ENCODE measurements at regions not wholly inside any gene's neighbourhood (a gene's known extent, or its start where the extent isn't known, plus 50 kb on each side); places are given as distances from the start of the nearest gene placed in this dataset.

DNA sequence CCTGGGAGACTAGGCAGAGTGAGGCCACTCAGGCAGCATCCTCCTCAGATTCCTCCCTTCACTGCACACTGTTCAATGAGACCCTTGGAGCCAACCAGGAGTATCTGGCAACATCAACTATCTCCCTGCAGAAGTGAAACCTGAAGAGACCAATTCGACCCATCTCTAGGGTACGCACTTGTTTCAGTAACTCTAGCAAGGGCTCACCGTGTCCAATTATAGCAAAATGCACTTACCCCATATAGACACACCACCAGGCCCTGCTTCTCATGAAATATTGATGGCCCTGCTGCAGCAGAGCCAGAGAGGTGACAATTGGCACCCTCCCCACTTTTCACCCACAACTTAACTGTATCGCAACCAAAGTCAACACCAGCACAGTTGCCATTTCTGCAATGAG lies 196.1 kb upstream of the IGF1R start:
- no peaks in the 10 kb centered on the region for H3K4me1 ChIP-seq
- H3K4me3 ChIP-seq = no peak overlapping the region
- DNase-seq (ENCODE audit: low spot score in 2 of 2) = no peak
- no peaks in the 10 kb centered on the region for H3K36me3 ChIP-seq (replicated peaks)
- in situ Hi-C loops (cut with MboI; ENCODE audit: low sequenced_read_pairs) = no loop called here
- H3K9me3 ChIP-seq = no peaks in the 10 kb centered on the region
- H3K27me3 ChIP-seq (ENCODE audit: low read depth) = peaks cover 10% of the 10 kb centered on the region; the same call in 1 of the 2 replicates

DNA sequence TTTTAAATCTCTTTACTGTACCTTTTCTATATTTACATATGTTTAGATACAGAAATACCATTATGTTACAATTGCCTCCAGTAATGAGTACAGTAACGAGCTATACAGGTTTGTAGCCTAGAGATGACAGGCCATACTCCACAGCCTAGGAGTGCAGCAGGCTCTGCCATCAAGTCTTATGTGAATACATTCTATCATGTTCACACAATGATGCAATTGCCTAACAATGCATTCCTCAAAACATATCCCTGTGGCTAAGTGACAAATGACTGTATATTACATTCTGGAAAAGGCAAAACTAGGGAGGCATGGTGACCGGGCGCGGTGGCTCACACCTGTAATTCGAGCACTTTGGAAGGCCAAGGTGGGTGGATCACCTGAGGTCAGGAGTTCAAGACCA lies 192.4 kb upstream of the IGF1R start:
- DNase-seq (ENCODE audit: low spot score in 2 of 2) = no peak
- Histone ChIP-seq H3K4me3 (no peak overlapping the region), H3K4me1 (no peaks in the 10 kb centered on the region), H3K9me3 (no peaks in the 10 kb centered on the region), H3K27me3 (ENCODE audit: low read depth) (peaks cover 1% of the 10 kb centered on the region; the same call in 1 of the 2 replicates), H3K36me3 (replicated peaks) (no peaks in the 10 kb centered on the region)
- in situ Hi-C loops (cut with MboI; ENCODE audit: low sequenced_read_pairs) = no loop called here

DNA sequence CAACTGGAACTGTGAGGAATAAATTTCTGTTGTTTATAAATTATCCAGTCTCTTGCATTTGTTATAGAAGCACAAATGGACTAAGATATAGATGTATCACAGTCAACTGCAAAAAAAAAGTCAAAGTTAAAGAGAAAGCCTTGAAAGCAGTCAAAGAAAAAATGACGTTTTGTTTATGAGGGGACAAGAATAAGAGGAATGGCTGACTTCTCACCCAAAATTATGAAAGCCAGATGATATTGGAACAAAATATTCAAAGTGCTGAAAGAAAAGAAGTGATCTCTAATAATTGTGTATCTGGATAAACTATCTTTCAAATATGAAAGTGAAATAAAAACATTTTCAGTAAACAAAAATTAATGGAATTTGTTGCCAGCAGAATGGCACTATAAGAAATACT lies 171.8 kb upstream of the IGF1R start:
- in situ Hi-C loops (cut with MboI; ENCODE audit: low sequenced_read_pairs) = no loop called here
- Histone ChIP-seq H3K36me3 (replicated peaks) (no peaks in the 10 kb centered on the region), H3K4me1 (no peaks in the 10 kb centered on the region), H3K9me3 (0 out of 2 replicates have a peak, but pooled peaks cover 4% of the 10 kb centered on the region), H3K27me3 (ENCODE audit: low read depth) (no peaks in the 10 kb centered on the region), H3K4me3 (no peak overlapping the region)
- no peak for DNase-seq (ENCODE audit: low spot score in 2 of 2)

- no peak overlapping the region for H3K4me3 ChIP-seq
- in situ Hi-C loops (cut with MboI; ENCODE audit: low sequenced_read_pairs) = no loop called here
- DNase-seq (ENCODE audit: low spot score in 2 of 2) = no peak
- no peaks in the 10 kb centered on the region for H3K36me3 ChIP-seq (replicated peaks)
- H3K9me3 ChIP-seq = 0 out of 2 replicates have a peak, but pooled peaks cover 4% of the 10 kb centered on the region
- no peaks in the 10 kb centered on the region for H3K27me3 ChIP-seq (ENCODE audit: low read depth)
- H3K4me1 ChIP-seq = no peaks in the 10 kb centered on the region
Observed at GRCh38 chr15:98480844-98481243, 167.5 kb upstream of the IGF1R start.

GRCh38 chr15:98483575-98484130 lies 164.7 kb upstream of the IGF1R start:
- DNase-seq (ENCODE audit: low spot score in 2 of 2) = no peak
- no peaks in the 10 kb centered on the region for H3K36me3 ChIP-seq (replicated peaks)

GRCh38 chr15:98484914-98485313 lies 163.4 kb upstream of the IGF1R start:
- in situ Hi-C loops (cut with MboI; ENCODE audit: low sequenced_read_pairs) = no loop called here
- no peaks in the 10 kb centered on the region for H3K9me3 ChIP-seq
- no peaks in the 10 kb centered on the region for H3K27me3 ChIP-seq (ENCODE audit: low read depth)
- H3K4me1 ChIP-seq = no peaks in the 10 kb centered on the region
- no peak for DNase-seq (ENCODE audit: low spot score in 2 of 2)
- no peaks in the 10 kb centered on the region for H3K36me3 ChIP-seq (replicated peaks)
- H3K4me3 ChIP-seq = no peak overlapping the region

More at GRCh38 chr15:98483575-98484130, 164.7 kb upstream of the IGF1R start:
- in situ Hi-C loops (cut with MboI; ENCODE audit: low sequenced_read_pairs) = no loop called here
- H3K27me3 ChIP-seq (ENCODE audit: low read depth) = no peaks in the 10 kb centered on the region
- no peaks in the 10 kb centered on the region for H3K4me1 ChIP-seq
- H3K9me3 ChIP-seq = no peaks in the 10 kb centered on the region
- no peak overlapping the region for H3K4me3 ChIP-seq

DNA sequence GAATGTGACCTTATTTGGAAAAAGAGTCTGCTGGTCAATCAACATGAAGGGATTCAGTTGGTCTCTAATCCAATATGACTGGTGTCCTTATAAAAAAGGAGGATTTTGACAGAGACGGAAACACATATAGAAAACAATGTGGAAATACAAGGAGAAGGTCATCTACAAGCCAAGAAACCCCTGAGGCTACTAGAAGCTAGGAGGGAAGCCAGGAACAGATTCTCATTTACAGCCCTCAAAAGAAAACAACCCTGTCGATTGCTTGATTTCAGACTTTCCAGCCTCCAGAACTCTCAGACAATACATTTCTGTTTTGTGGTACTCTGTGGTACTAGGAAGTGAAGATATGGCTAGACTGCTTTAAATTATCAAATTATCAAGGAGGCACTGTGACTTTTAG lies 162.9 kb upstream of the IGF1R start:
- DNase-seq (ENCODE audit: low spot score in 2 of 2) = no peak
- H3K27me3 ChIP-seq (ENCODE audit: low read depth) = no peaks in the 10 kb centered on the region

GRCh38 chr15:98493966-98494511 lies 154.3 kb upstream of the IGF1R start:
- Histone ChIP-seq H3K4me1 (no peaks in the 10 kb centered on the region), H3K4me3 (no peak overlapping the region), H3K36me3 (replicated peaks) (no peaks in the 10 kb centered on the region), H3K27me3 (ENCODE audit: low read depth) (no peaks in the 10 kb centered on the region), H3K9me3 (no peaks in the 10 kb centered on the region)
- no peak for DNase-seq (ENCODE audit: low spot score in 2 of 2)
- in situ Hi-C loops (cut with MboI; ENCODE audit: low sequenced_read_pairs) = no loop called here

More for the DNA sequence above, 162.9 kb upstream of the IGF1R start:
- in situ Hi-C loops (cut with MboI; ENCODE audit: low sequenced_read_pairs) = no loop called here
- H3K4me1 ChIP-seq = no peaks in the 10 kb centered on the region
- no peaks in the 10 kb centered on the region for H3K36me3 ChIP-seq (replicated peaks)
- H3K4me3 ChIP-seq = no peak overlapping the region
- H3K9me3 ChIP-seq = no peaks in the 10 kb centered on the region

GRCh38 chr15:98501192-98501591 lies 147.1 kb upstream of the IGF1R start:
- in situ Hi-C loops (cut with MboI; ENCODE audit: low sequenced_read_pairs) = no loop called here

DNA sequence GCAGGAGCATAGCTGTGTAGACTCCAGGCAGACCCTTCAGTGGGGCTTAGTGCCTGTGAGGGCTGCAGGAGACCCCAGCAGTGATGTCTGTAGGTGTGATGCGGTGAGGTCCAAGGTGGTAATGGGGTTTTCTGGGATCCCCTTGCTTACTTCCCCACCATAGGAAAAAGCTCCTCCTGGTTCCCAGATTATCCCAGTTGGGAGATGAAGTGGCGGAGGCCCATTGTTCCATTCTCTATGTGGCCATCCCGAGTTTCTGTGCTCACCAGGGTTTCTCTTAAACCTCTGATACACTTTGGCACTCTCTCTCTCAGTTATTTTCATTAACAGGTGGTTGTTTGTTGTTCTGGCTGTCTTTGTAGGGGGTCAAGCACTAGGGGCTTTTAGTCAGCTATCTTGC lies 146.7 kb upstream of the IGF1R start:
- Histone ChIP-seq H3K27me3 (ENCODE audit: low read depth) (peaks cover 25% of the 10 kb centered on the region), H3K36me3 (replicated peaks) (no peaks in the 10 kb centered on the region), H3K9me3 (0 out of 2 replicates have a peak, but pooled peaks cover 3% of the 10 kb centered on the region), H3K4me1 (no peaks in the 10 kb centered on the region), H3K4me3 (no peak overlapping the region)
- in situ Hi-C loops (cut with MboI; ENCODE audit: low sequenced_read_pairs) = no loop called here
- no peak for DNase-seq (ENCODE audit: low spot score in 2 of 2)

More at GRCh38 chr15:98501192-98501591, 147.1 kb upstream of the IGF1R start:
- Histone ChIP-seq H3K9me3 (0 out of 2 replicates have a peak, but pooled peaks cover 3% of the 10 kb centered on the region), H3K4me1 (no peaks in the 10 kb centered on the region), H3K36me3 (replicated peaks) (no peaks in the 10 kb centered on the region), H3K4me3 (no peak overlapping the region), H3K27me3 (ENCODE audit: low read depth) (peaks cover 22% of the 10 kb centered on the region)
- no peak for DNase-seq (ENCODE audit: low spot score in 2 of 2)

DNA sequence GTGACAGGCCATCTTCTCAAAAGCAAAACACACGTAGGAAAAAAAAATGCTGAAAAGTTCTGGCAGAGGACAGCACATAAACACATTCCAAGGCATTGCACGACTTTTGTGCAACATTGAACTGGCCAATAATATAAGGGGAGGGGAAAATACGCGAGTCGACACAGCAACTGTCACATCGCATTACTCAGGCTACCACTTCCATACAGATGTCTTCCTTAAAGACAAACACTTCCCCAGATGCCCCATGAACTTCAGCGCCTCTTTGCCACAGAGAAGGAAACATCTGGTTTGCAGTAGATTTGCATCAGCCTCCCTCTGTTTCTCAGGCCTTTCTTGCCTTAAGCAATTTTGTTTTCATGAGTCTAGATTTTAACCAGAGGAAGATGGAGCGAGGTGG lies 144.4 kb upstream of the IGF1R start:
- peaks cover 37% of the 10 kb centered on the region for H3K27me3 ChIP-seq (ENCODE audit: low read depth)

GRCh38 chr15:98504998-98505397 lies 143.3 kb upstream of the IGF1R start:
- H3K36me3 ChIP-seq (replicated peaks) = no peaks in the 10 kb centered on the region
- H3K4me1 ChIP-seq = no peaks in the 10 kb centered on the region
- in situ Hi-C loops (cut with MboI; ENCODE audit: low sequenced_read_pairs) = no loop called here
- H3K9me3 ChIP-seq = no peaks in the 10 kb centered on the region
- H3K4me3 ChIP-seq = no peak overlapping the region
- peaks cover 37% of the 10 kb centered on the region for H3K27me3 ChIP-seq (ENCODE audit: low read depth)
- DNase-seq (ENCODE audit: low spot score in 2 of 2) = no peak

More for the DNA sequence above, 144.4 kb upstream of the IGF1R start:
- H3K4me3 ChIP-seq = no peak overlapping the region
- in situ Hi-C loops (cut with MboI; ENCODE audit: low sequenced_read_pairs) = no loop called here
- no peaks in the 10 kb centered on the region for H3K4me1 ChIP-seq
- DNase-seq (ENCODE audit: low spot score in 2 of 2) = no peak
- no peaks in the 10 kb centered on the region for H3K36me3 ChIP-seq (replicated peaks)
- 0 out of 2 replicates have a peak, but pooled peaks cover 3% of the 10 kb centered on the region for H3K9me3 ChIP-seq

DNA sequence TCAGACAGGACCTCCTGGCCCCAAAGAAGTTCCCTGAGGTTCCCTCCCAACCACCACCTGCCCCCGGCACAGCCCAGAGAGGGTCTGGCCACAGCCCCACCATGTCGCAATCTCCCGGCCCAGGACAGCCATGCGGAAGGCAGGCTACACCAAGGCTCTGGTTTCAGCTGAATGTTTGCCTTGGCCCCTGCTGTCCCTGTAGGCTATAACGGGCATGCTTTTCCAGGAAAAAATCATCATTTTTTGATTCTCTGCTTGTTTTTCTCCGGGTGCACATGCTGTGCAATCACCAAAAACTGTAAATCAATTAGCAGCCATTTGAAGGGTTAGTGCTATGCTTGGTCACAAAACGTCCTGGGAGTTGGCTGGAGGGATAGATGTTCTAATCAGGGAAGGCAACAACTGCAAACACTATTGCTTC lies 142.7 kb upstream of the IGF1R start:
- DNase-seq (ENCODE audit: low spot score in 2 of 2) = no peak
- peaks cover 37% of the 10 kb centered on the region for H3K27me3 ChIP-seq (ENCODE audit: low read depth)
- H3K4me3 ChIP-seq = no peak overlapping the region
- peaks cover 3% of the 10 kb centered on the region; the same call in 1 of the 2 replicates for H3K9me3 ChIP-seq
- H3K4me1 ChIP-seq = no peaks in the 10 kb centered on the region
- in situ Hi-C loops (cut with MboI; ENCODE audit: low sequenced_read_pairs) = no loop called here
- H3K36me3 ChIP-seq (replicated peaks) = no peaks in the 10 kb centered on the region

DNA sequence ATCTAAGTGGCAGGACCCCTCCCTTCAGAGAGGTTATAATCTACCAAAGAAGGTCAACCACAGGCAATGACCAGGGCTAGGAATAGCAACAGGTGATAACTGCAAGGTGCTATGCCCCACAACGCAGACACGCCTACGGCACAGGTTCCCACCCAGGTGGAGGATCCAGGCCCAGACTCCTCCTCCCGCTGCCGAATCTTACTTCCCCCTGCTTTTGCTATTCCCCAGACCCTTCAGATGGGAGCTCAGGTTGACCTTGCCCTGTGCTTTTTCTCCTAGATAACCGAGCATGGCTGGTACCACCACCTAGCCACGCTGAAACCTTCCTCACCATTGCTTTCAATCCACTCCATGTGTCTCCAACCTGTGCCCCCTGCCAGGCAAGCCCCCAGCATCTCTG lies 142.2 kb upstream of the IGF1R start:
- Histone ChIP-seq H3K4me1 (no peaks in the 10 kb centered on the region), H3K4me3 (no peak overlapping the region), H3K36me3 (replicated peaks) (no peaks in the 10 kb centered on the region), H3K9me3 (peaks cover 4% of the 10 kb centered on the region; the same call in 1 of the 2 replicates), H3K27me3 (ENCODE audit: low read depth) (peaks cover 37% of the 10 kb centered on the region)
- in situ Hi-C loops (cut with MboI; ENCODE audit: low sequenced_read_pairs) = no loop called here
- no peak for DNase-seq (ENCODE audit: low spot score in 2 of 2)

Data from HAP-1 (cell line).